ENCODE measurements at regions not wholly inside any gene's neighbourhood (a gene's known extent, or its start where the extent isn't known, plus 50 kb on each side); places are given as distances from the start of the nearest gene placed in this dataset.
"Not testable (repeated sequence)": the region's sequence is repeated elsewhere in the genome, so short reads cannot be mapped to it uniquely, and the experiment has no call there.

- no peak for DNase-seq
These were observed 603.0 kb downstream of the KCTD16 start for GRCh38 chr5:144773628-144774027.

GRCh38 chr5:144771802-144772201, 601.1 kb downstream of the KCTD16 start:
- no peak for DNase-seq

DNA sequence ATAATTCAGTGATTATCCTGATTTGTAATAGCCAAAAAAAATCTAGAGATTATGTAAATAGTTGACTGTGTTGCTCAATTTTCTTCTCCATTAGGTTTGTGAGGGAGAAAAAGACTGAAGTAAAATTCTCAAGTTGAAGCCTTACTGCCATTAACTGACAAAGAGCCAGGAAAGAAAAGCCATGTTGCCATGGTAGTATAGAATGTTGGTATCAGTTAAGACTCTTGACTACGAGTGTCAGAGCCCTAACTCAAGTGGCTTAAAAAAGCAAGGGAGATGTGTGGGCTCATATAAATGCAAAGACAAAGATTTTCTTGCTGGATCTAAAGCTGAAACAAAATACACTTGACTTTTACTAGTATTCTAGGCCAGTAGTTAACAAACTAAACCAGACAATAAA, 571.7 kb downstream of the KCTD16 start:
- DNase-seq = no peak

- no peak for DNase-seq
These were observed 561.1 kb downstream of the KCTD16 start for GRCh38 chr5:144731786-144732185.

DNA sequence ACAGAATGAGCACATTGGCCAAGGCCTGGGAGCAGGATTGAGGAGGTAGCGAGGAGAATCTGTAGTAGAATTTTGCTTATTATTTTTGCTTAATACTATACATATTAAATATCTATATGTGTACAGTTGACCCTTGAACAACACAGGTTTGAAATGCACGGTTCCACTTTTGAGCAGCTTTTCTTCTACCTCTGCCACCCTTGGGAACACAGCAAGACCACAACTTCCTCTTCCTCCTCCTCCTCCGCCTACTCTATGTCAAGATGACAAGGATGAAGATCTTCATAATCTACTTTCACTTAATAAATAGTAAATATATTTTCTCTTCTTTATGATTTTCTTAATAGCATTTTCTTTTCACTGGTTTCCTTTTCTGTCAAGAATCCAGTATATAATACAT, 541.4 kb downstream of the KCTD16 start:
- DNase-seq = no peak

DNA sequence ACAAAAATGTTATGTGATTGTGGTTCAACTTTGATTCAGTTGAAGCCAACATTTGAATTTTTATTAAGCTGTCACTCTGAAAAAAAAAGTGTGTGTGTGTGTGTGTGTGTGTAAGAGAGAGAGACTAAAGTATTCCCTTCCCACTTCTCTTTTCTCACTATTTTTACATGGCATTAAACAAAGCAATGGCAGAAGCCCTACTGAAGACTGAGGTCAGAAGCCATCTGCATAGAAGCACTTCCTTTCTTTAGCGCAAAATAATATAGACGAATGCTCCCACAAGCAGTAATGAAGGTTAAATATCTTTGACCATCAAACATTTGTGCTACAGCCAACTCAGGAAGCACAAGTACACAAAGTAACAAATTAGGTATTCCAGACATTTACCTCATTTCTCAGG, 540.5 kb downstream of the KCTD16 start:
- DNase-seq = no peak

DNA sequence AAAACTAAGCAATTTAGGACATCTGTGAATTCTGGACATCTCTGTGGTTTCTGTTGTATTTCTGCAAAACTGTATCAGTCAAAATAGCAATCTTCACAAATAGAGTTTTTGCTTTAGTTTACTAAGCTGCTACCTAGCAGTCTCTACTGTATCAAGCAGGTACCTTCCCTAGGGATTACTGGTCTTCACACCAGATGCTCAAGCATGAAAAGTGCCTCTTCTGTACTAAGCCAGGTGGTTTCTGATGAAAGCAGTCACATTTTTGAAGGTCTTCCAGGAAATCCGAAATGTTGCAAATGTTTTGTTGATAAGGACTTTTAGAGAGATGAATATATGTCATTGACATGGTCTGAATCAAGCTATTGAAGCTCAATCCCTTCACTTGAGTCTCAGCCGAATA, 540.0 kb downstream of the KCTD16 start:
- DNase-seq = no peak

- DNase-seq = no peak
These were observed 533.1 kb downstream of the KCTD16 start for GRCh38 chr5:144703776-144704175.

DNA sequence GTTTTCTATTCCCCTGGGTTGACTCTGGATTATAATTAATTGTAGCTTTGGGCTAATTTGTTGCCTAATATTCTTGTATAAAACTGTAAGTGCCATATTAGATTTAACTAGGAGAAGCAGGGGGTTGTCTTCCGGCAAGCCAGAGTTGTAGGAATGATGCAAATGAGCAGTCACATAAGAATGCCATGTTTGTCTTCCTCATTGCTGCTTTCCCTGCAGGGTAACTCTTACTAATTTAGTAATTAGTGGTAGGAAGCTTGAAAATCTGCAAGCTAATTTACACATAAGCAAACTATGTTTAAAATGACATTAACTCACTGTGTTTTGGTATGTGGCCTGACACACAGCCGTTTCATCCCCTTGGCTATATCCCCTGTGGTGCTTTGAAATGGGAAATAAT, 527.8 kb downstream of the KCTD16 start:
- no peak for DNase-seq

DNA sequence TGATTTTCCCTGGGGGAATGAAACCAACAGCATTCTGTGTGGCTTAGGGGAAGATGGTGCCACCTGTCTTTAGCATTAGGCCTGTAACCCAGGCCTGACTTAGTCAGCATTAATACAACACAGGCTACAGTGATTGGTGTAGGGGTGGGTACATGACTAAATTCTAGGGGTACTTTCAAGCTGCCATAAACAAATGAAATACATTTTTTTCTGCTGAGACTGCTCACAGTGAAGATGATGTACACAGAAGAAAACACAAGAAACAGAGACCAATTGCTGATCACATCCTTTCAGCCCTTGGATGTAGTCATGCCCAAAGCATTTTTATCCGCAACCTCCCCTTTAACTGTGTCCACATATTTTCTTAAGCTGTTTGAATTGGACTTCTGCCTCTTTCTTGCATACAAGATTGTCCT, 527.2 kb downstream of the KCTD16 start:
- DNase-seq = no peak

GRCh38 chr5:144691936-144692335, 521.3 kb downstream of the KCTD16 start:
- no peak for DNase-seq

GRCh38 chr5:144684899-144685298, 514.2 kb downstream of the KCTD16 start:
- DNase-seq = no peak

DNA sequence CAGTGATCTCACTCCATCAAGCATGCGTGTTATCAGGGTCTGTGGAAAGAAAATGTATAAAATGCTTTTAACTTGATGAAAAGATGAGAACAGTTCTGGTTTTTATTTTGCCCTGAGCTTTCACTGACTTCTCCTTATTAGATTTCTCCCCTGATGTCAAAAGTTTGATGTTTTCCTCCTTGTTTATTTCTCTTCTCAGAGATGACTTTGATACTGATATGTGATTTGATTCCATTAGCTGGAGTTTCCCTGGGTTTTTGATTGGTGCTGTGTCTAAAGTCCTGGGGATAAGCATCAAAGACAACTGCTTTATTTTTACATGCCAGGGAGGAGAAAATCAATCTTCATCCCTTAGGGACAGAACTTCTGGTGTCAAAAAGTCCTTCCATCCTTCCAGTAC, 510.0 kb downstream of the KCTD16 start:
- DNase-seq = no peak

- no peak for DNase-seq
These were observed 500.4 kb downstream of the KCTD16 start for GRCh38 chr5:144671066-144671465.

GRCh38 chr5:144659634-144660227, 489.1 kb downstream of the KCTD16 start:
- no peak for DNase-seq

GRCh38 chr5:144644317-144644716, 473.6 kb downstream of the KCTD16 start:
- no peak for DNase-seq

DNA sequence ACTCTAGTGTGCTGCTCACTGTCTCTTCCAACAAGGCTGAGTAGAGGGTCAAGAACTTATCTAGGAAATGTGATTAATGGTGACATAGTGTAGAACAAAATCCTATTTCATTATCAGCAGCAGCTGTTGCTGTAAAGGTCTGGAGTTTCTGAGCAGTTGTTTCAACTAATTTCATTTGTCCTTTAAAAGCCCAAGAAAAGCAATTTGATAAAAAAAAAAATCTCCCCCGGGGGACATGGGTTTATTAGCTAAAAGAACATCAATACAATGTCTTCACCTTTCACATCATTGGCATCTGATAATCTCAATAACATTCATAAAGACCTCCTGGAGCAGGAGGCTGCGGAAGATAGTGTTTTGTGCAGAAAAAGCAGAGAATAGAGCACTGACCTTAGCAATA, 468.1 kb downstream of the KCTD16 start:
- DNase-seq = no peak

DNA sequence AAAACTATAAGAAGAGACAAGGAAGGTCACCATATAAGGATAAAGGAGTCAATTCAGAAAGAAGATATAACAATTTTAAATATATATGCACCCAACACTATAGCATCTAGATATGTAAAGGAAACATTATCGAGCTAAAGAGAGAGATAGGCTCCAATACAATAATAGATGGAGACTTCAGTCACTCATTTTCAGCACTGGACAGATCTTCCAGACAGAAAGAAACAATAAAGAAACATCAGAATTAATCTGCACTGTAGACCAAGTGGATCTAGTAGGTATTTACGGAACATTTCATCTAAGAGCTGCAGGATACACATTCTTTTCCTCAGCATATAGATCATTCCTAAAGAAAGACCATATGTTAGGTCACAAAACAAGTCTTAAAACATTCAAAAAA, 463.5 kb downstream of the KCTD16 start:
- no peak for DNase-seq

DNA sequence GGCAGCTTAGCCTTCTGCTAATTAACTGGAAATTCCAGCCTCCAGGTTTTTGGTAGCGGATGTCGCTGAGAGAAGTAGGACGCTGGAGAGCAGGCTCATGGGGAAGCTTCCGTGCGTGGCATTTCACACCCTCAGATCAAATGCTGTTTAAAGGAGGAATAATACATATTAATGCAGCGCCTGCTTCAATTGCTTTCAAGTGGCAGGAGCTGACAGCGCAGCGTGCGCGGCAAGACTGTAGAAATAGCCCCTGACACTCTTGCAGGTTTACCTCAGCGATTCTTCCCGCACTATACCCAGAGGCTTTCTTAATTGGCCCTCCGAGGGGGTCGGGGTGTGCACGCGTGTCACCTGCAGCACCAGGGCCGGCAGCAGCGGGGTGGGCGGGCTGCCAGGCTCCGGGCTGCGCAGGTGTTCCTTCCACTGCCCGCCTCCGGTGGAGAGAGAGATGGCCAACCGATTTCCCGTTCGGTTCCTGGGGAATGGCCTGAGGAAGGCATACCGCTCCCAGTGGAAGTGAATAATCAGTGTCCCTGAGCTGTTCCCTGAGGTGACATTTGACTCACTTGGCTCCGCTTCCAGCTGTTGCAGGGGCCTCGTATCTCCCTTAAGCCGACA, 427.9 kb downstream of the KCTD16 start:
- no peak for DNase-seq

GRCh38 chr5:144596517-144596916, 425.8 kb downstream of the KCTD16 start:
- no peak for DNase-seq

GRCh38 chr5:144594919-144595318, 424.2 kb downstream of the KCTD16 start:
- DNase-seq = no peak

- DNase-seq = not testable (repeated sequence)
These were observed 423.6 kb downstream of the KCTD16 start for GRCh38 chr5:144594234-144594633.

DNA sequence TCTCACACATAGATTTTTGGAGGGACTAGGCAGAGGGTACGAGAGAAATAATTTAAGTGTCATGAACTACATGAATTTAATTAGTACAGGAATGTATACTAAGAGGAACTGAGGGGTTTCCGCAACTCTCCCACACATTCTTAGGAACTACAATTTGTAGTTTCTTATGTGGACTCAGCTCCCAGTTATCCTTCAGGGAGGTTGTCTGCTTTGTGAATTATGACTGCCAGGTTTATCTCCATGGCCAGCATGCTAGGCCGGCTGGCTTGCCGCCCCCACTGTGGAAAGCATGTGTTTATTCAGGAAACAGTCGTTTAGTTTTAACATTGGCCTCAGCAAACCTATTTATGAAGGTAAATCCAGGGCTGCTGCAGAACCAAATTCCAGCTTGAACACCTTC, 415.0 kb downstream of the KCTD16 start:
- no peak for DNase-seq

DNA sequence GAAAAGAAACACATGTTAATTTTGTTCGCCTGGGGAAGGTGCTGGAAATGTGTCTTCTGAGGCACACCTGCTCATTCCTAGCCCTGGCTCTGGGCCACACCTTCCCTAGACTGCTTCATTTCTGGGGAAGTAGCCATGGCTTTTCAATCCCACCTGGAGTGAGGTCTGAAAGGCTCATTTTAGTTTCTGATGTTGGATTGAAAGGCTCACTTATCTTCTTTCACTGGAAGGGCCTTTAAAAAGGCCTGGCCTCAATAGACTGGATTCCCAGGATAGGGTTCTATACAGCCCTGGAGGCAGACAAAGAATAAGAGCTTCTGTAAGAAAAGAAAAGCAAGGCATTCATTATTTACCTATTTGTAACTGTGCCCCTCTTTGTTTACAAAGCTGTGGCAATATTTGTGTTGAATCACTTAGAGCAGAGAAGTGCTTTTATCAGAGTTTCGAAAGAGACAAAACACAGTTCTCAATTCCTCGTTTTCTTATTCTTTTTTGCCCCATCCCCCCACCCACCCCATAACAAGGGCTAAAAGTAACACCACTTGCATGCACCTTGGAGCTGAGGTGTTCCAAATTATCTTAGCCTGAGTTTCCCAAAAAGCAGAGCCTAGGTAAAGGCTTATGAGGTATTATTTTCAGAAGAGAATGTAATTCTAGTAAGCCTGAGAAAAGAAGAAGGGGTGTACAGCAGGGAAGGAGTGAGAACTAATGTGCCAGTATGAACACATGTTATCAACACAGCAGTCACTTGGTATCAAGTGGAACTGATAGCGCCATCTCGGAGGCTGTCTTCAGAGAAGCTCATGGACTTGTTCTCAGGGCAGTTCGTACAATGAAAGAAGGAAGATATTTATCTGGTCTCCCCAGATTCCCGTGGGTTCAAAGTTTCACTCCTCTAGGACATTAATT, 413.1 kb downstream of the KCTD16 start:
- no peak for DNase-seq

Measured in stimulated activated CD4-positive, alpha-beta T cell treated with anti-CD3 and anti-CD28 coated beads, Interleukin-4, amount 100 ng/mL, for 24 hours (primary cell).